NCI-H146 treated with DMSO at 0.1 percent for 48 hours (cell line): ENCODE measurements at regions not wholly inside any gene's neighbourhood (a gene's known extent, or its start where the extent isn't known, plus 50 kb on each side); places are given as distances from the start of the nearest gene placed in this dataset.
"Not testable (repeated sequence)": the region's sequence is repeated elsewhere in the genome, so short reads cannot be mapped to it uniquely, and the experiment has no call there.

Experiments used
- DNase-seq: peaks from one replicate; lab custom pipeline; 2025; ENCODE audit not compliant: unreplicated experiment; lab: John Stamatoyannopoulos, UW

DNA sequence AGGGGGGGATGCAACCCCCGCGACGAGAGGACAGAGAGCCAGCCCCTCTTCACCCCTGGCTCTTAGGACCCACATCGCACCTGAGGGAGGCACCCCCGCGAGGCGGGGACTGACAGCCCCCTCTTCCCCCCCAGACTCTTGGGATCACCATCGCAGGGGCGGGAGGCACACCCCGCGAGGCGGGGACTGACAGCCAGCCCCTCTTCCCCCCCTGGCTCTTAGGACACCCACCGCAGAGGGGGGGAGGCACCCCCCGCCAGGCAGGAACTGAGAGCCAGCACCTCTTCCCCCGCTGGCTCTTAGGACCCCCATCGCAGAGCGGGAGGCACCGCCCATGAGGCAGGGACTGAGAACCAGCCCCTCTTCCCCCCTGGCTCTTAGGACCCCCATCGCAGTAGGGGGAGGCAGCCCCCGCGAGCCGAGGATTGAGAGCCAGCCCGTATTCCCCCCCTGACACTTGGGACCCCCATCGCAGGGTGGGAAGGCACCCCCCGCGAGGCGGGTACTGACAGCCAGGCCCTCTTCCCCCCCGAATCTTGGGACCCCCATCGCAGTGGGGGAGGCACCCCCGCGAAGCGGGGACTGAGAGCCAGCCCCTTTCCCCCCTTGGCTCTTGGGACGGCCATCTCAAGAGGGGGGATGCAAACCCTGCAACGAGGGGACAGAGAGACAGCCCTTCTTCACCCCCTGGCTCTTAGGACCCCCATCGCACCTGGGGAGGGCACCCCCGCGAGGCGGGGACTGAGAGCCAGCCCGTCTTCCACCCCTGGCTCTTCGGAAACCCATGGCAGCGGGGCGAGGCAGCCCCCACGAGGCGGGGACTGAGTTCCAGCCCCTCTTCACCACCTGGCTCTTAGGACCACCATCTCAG lies 2425.1 kb upstream of the PCDH20 start:
- no peak for DNase-seq

DNA sequence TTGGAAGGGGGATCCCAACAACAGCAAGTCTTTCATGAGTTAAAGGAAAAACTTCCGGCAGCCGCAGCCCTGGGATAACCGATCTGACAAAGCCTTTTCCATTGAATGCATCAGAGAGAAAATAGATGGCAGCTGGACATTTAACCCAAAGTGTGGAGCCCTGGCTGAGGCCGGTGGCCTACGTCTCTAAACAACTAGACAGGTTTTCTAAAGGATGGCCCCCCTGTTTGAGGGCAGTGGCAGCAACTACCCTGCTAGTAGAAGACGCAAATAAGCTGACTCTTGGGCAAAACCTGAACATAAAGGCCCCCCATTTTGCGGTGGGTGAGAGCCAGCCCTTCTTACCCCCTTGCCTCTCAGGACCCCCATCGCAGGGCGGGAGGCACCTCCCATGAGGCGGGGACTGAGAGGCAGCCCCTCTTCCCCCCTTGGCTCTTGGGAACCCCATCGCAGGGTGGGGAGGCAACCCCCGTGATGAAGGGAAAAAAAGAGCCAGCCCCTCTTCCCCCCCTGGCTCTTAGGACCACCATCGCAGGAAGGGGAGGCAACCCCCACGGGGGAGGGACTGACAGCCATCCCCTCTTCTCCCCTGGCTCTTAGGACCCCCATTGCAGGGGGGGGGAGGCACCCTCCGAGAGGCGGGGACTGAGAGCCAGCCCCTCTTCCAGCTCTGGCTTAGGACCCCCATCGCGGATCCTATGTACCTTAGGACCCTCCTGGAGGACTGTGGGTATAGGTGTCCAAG lies 2422.9 kb upstream of the PCDH20 start:
- DNase-seq = no peak

DNA sequence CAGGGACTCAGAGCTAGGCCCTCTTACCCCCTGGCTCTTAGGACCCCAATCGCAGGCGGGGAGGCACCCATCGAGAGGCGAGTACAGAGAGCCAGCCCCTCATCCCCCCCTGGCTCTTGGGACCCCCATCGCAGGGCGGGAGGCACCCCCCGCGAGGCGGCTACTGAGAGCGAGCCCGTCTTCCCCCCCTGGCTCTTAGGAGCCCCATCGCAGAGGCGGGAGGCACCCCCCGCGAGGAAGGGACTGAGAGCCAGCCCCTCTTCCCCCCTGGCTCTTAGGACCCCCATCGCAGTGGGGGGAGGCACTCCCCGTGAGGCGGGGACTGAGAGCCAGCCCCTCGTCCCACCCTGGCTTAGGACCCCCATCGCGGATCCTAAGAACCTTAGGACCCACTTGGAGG lies 2422.1 kb upstream of the PCDH20 start:
- DNase-seq = not testable (repeated sequence)

DNA sequence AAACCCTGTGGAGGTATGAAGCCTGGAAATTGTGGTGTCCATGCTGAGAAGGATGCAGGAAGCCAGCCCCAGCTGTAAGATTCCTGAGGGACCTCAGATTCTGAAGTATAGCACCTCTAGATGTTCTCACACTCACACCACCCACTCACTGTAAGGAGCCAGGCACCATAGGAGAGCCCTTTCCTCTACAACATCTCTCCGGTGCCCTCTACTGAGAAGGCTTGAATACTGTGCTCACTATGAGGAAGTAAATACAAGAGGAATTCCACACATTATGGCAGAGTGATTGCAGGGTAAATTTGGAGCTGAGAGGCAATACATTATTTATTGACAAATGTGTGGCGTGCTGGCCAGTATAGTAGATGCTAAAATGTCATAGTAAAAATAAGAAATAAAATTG lies 2414.0 kb upstream of the PCDH20 start:
- DNase-seq = not testable (repeated sequence)

DNA sequence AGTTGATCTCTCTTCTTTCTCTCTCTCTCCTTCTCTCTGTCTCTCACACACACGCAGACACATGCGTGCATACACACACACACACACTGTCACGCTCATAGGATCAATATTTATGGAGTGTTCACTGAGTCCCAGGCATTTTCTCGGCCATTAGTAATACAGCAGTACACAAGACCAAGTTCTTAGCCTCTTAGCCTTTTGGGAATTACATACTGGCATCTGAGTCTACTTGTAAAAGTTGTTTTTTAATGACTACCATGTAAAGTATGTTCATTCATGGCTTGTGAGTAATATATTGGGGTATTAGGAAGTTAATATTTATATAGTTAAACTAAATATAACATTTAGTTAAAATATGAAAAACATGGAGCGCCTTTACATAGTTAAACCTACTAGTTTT lies 2406.1 kb upstream of the PCDH20 start:
- DNase-seq = not testable (repeated sequence)

DNA sequence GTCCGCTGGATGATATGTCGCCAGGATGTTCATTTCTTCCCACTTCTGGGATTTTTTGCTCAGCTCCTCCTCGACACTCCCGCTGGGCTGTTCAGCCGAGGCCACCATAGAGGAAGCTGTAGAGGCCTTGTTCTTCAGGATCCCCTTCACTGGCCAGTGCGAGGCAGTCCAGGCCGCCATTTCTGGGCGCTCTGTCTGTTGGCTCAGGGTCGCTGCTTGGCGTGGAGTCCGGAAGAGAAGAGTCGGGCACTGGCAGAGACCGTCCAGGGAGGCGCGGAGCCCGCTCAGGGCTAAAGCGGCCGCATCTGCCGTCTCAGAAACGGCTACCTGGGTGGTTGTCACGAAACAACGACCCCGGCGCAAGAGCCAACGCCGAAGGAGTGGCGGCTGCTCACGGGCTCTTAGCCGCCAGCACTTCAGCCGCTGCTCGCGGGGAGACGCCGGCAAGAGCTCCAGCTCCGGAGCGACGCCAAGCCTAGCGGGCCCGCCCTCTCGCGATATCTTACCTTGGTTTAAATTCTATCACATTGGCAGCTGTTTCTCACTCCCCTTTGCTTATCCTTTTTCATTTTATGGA lies 2395.9 kb upstream of the PCDH20 start:
- DNase-seq = peak; percentile 46

DNA sequence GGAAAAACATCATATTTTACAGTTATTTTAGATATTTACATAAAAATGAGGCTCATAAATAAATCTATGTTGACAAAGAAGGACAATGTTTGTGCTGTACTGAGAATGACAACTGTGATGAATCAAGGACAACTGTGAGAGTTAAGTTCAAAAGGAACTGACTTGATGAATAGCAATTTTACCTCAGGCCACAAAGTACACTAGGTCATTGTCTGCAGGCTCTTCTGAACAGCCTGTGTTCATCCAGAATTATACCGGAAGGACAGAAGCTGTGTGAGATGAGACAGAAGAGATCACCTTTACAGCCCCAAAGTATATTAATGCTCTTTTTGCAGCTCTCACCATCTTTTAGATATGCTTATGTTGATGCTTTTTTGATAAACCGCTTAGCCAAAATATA lies 2375.5 kb upstream of the PCDH20 start:
- not testable (repeated sequence) for DNase-seq

DNA sequence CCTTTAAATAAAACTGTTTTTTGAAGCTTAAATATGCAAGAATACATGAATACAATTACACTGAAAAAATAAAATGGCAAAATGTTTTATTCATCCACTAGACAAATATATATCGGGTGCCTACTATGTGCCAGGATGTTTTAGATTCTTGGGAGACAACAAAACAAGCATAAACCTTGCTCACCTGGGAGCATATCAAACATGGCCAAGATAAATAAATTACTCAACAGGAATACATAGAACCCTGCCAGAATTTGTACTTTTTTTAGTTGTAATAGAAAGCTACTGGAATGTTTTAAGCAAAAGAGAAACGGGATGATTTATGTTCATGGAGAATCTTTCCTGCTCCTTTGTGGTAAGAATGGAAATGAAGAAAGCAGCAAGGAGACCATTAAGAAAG lies 2358.5 kb upstream of the PCDH20 start:
- no peak for DNase-seq

DNA sequence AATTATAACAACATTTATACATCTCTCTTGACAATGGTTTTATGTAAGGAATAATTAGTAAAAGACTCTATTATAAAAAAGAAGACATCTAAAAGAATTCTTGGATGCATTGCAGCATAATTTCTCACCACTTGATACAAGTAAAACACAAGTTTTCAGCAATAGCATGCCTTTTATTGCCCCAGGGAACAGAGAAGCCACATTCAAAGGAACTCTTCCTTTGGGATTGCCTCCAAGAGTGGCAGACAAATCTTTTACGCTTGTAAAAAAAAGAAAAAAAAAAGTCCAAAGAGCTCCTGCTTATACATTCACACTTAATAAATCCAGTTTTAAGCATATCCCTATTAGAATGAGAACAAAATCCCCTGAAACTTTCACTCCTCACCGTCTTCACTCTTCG lies 2357.8 kb upstream of the PCDH20 start:
- DNase-seq = no peak

DNA sequence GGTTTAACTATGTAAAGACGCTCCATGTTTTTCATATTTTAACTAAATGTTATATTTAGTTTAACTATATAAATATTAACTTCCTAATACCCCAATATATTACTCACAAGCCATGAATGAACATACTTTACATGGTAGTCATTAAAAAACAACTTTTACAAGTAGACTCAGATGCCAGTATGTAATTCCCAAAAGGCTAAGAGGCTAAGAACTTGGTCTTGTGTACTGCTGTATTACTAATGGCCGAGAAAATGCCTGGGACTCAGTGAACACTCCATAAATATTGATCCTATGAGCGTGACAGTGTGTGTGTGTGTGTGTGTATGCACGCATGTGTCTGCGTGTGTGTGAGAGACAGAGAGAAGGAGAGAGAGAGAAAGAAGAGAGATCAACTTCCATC lies 2342.0 kb upstream of the PCDH20 start:
- DNase-seq = not testable (repeated sequence)

DNA sequence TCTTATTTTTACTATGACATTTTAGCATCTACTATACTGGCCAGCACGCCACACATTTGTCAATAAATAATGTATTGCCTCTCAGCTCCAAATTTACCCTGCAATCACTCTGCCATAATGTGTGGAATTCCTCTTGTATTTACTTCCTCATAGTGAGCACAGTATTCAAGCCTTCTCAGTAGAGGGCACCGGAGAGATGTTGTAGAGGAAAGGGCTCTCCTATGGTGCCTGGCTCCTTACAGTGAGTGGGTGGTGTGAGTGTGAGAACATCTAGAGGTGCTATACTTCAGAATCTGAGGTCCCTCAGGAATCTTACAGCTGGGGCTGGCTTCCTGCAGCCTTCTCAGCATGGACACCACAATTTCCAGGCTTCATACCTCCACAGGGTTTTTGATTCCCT lies 2334.2 kb upstream of the PCDH20 start:
- DNase-seq = not testable (repeated sequence)

DNA sequence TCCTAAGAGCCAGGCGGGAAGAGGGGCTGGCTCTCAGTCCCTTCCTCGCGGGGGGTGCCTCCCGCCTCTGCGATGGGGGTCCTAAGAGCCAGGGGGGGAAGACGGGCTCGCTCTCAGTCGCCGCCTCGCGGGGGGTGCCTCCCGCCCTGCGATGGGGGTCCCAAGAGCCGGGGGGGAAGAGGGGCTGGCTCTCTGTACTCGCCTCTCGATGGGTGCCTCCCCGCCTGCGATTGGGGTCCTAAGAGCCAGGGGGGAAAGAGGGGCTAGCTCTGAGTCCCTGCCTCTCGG lies 2326.1 kb upstream of the PCDH20 start:
- DNase-seq = not testable (repeated sequence)

DNA sequence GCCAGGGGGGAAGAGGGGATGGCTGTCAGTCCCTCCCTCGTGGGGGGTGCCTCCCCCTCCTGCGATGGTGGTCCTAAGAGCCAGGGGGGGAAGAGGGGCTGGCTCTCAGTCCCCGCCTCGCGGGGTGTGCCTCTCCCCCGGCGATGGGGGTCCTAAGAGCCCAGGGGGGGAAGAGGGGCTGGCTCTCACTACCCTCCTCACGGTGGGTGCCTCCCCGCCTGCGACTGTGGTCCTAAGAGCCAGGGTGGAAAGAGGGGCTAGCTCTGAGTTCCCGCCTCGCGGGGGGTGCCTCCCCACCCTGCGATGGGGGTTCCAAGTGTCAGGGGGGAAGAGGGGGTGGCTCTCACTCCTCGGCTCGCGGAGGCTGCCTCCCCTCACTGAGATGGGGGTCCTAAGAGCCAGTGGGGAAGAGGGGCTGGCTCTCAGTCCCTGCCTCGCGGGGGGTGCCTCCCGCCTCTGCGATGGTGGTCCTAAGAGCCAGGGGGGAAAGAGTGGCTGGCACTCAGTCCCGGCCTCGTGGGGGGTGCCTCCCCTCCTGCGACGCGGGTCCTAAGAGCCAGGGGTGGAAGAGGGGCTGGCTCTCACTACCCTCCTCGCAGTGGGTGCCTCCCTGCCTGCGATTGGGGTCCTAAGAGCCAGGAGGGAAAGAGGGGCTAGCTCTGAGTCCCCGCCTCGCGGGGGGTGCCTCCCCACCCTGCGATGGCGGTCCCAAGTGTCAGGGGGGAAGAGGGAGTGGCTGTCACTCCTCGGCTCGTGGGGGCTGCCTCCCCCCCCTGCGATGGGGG lies 2325.6 kb upstream of the PCDH20 start:
- DNase-seq = no peak

DNA sequence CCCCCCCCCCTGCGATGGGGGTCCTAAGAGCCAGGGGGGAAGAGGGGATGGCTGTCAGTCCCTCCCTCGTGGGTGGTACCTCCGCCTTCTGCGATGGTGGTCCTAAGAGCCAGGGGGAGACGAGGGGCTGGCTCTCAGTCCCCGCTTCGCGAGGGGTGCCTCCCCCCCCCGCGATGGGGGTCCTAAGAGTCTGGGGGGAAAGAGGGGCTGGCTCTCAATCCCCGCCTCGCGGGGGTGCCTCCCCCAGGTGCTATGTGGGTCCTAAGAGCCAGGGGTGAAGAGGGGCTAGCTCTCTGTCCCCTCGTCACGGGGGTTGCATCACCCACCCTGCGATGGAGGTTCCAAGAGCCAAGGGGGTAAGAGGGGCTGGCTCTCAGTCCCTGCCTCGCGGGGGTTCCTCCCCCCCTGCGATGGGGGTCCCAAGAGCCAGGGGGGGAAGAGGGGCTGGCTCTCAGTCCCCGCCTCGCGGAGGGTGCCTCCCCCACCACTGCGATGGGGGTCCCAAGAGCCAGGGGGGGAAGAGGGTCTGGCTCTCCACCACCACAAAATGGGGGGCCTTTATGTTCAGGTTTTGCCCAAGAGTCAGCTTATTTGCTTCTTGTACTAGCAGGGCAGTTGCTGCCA lies 2323.6 kb upstream of the PCDH20 start:
- DNase-seq = not testable (repeated sequence)

DNA sequence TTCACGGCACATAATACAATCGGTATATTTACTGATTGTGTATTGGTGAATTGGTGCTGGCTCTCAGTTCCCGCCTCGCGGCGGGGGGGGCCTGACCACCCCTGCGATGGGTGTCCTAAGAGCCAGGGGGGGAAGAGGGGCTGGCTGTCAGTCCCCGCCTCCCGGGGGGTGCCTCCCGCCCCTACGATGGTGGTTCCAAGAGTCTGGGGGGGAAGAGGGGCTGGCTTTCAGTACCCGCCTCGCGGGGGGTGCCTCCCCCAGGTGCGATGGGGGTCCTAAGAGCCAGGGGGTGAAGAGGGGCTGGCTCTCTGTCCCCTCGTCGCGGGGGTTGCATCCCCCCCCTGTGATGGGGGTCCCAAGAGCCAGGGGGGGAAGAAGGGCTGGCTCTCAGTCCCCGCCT lies 2321.8 kb upstream of the PCDH20 start:
- DNase-seq = no peak

DNA sequence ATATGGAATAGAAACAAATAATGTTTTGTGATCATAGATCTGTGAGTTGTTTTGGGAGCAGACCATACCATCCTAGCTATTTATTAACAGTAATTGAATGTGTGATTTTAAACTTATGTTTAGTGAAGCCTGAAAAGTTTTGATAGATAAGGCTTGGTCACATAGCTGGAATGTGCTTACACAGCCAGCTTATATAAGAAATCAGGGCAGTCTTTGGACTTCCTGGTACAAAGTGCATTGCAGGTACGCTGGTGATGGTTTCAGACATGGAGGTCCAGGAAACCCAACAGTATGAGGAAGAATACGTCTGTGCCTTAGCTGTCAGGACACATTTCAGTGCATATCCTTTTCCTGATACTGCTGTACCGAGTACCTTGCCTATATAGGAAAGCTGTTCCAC lies 2316.2 kb upstream of the PCDH20 start:
- no peak for DNase-seq

DNA sequence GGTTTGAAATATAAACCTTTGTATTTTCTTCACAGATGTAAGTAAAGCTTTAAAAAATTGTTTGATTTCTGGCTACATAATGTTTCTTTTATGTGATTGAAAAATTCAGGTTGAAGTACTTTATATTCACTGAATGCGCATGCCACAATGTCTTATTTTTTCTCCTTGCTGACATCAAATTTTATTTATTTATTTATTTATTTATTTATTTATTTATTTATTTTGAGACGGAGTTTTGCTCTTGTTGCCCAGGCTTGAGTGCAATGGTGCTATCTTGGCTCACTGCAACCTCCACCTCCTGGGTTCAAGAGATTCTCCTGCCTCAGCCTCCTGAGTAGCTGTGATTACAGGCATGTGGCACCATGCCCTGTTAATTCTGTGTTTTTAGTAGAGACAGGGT lies 2296.5 kb upstream of the PCDH20 start:
- DNase-seq = not testable (repeated sequence)

DNA sequence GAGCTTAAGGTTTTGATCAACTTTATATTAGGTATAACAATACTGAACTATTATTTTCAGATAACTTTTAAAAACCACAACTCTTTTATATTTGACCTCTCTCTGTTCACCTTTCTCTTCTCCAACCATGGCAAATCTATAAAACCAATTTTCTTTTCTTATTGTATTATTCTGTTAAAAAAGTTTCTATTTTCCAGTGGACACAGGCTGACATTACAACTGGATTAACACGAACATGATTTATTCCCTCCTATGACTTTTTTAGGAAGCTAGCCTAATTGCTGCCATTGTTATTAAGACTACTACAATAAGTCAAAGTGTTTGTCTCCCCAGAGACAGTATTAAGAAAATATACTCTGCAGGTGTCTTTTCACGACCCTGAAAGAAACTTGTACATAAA lies 2291.1 kb upstream of the PCDH20 start:
- DNase-seq = no peak

DNA sequence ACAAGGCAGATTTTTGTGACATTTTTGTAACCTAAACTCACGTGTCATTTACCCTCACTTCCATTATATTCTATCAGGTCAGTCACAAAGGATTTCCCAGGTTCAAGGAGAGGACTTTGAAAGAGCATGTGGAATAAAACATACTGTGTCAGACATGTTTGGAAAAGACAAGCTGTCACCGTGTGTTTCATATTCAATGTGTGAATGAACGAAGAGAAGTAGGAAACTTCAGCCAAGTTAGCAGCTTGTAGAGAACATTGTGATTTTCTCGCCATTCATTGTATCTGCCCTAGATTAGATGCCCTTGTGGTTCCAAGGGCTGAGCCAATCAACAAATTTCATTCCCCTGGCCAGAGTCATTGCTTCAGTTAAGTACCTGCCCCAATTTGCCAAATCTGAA lies 2288.9 kb upstream of the PCDH20 start:
- DNase-seq = no peak

DNA sequence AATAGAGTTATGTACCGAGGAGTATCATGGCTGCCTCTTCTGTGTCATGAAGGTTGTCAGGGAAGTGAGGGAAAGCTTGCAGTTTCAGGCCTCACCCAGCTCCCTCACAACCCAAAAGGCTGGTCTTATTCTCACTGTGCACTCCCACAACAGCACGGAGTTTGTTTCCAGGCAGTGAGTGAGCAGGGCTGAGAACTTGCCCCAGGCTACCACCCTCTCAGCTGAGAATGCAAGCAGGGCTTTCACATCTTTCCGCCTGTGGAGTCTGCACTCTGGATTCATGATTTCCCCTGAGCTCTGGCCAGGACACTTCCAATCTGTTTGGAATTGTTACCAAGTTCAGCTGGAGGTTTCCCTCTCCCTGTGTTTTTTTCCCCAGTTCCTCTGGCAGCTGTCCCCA lies 2284.7 kb upstream of the PCDH20 start:
- DNase-seq = no peak

DNA sequence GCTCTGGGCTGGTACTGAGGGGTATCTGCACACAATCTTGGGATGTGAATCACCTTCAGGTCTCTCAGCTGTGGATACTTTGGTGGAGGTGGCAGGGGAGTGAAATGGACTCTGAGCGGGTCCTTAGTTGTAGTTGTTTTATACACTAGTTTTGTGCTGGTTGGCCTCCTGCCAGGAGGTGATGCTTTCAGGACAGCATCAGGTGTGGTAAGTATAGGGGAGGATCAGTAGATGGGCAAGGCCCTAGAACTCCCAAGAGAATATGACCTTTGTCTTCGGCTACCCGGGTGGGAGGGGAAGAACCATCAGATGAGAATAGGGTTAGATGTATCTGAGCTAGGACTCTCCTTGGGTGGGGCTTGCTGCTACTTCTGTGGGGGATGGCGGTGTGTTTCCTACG lies 2284.3 kb upstream of the PCDH20 start:
- DNase-seq = no peak
